CD14-positive monocyte (primary cell): ENCODE measurements at regions not wholly inside any gene's neighbourhood (a gene's known extent, or its start where the extent isn't known, plus 50 kb on each side); places are given as distances from the start of the nearest gene placed in this dataset.

Experiments used
- DNase-seq, 3 donors: peaks; one replicate each; pipeline ENCODE4 v3.0.0-alpha.2; 2011 to 2022
- H2AFZ ChIP-seq: 2 replicates; pipeline ENCODE4 v1.6.0; 2012; ENCODE audit warnings: mild to moderate bottlenecking, low read depth, low read length, inconsistent platforms; ENCODE audit not compliant: insufficient read depth, poor library complexity, severe bottlenecking
- H3K27ac ChIP-seq, 2 donors: 1 replicate in 1 of 2; 2 replicates in 1 of 2; pipeline ENCODE4 v1.5.1; 2012 to 2013; ENCODE audit warnings: low read length in 2 of 2, control low read depth in 1 of 2, inconsistent platforms in 1 of 2, low read depth in 1 of 2, mild to moderate bottlenecking in 1 of 2
- H3K27me3 ChIP-seq, 2 donors: one replicate each; pipeline versions ENCODE4 v1.6.0 to v1.6.1; 2011 to 2013; ENCODE audit warnings: low read length in 2 of 2; ENCODE audit not compliant: control insufficient read depth in 2 of 2, insufficient read depth in 2 of 2
- H3K36me3 ChIP-seq, 2 donors: replicated peaks in 1 of 2; 1 replicate in 1 of 2; 2 replicates in 1 of 2; pipeline versions ENCODE4 v1.5.1 to v1.6.1; 2012 to 2013; ENCODE audit warnings: low read length in 2 of 2, control low read depth in 1 of 2, inconsistent platforms in 1 of 2, mild to moderate bottlenecking in 1 of 2; ENCODE audit not compliant: insufficient read depth in 2 of 2, control insufficient read depth in 1 of 2
- H3K4me1 ChIP-seq, 2 donors: 1 replicate in 1 of 2; 2 replicates in 1 of 2; pipeline versions ENCODE4 v1.5.1 to v1.6.1; 2012 to 2013; ENCODE audit warnings: low read length in 2 of 2, control low read depth in 1 of 2, inconsistent platforms in 1 of 2, mild to moderate bottlenecking in 1 of 2, moderate library complexity in 1 of 2; ENCODE audit not compliant: insufficient read depth in 2 of 2, control insufficient read depth in 1 of 2
- H3K4me2 ChIP-seq: replicated peaks from 2 replicates; pipeline ENCODE3; 2012; ENCODE audit warnings: low read length, moderate library complexity, mild to moderate bottlenecking; ENCODE audit not compliant: poor library complexity, severe bottlenecking; ENCODE audit errors: extremely low read depth
- H3K4me3 ChIP-seq, 3 experiments: fragments of 200-600 bp in 1 of 3; sonication (generic) in 1 of 3; replicated peaks in 1 of 3; 1 replicate in 2 of 3; 2 replicates in 1 of 3; pipeline ENCODE4 v1.5.1; 2011 to 2013; ENCODE audit warnings: low read length in 3 of 3, mild to moderate bottlenecking in 3 of 3, control low read depth in 2 of 3, low read depth in 2 of 3, inconsistent platforms in 1 of 3, moderate library complexity in 1 of 3
- H3K79me2 ChIP-seq: 2 replicates; pipeline ENCODE4 v1.6.0; 2012; ENCODE audit warnings: mild to moderate bottlenecking, control low read depth, inconsistent platforms, low read length, moderate library complexity; ENCODE audit not compliant: insufficient read depth
- H3K9ac ChIP-seq: 2 replicates; pipeline ENCODE4 v1.6.0; 2017; ENCODE audit warnings: low read length, mild to moderate bottlenecking; ENCODE audit not compliant: insufficient read depth, poor library complexity, severe bottlenecking
- H3K9me3 ChIP-seq, 2 donors: replicated peaks in 1 of 2; 1 replicate in 1 of 2; 2 replicates in 1 of 2; pipeline versions ENCODE4 v1.5.1 to v1.6.1; 2012 to 2013; ENCODE audit warnings: low read length in 2 of 2, control low read depth in 1 of 2; ENCODE audit not compliant: control insufficient read depth in 1 of 2, insufficient read depth in 1 of 2
- H4K20me1 ChIP-seq: 2 replicates; pipeline ENCODE4 v1.6.0; 2012; ENCODE audit warnings: mild to moderate bottlenecking, low read length, control low read depth, moderate library complexity; ENCODE audit not compliant: insufficient read depth
- H3K27ac Mint-ChIP-seq, 7 donors: one replicate each; pipeline ENCODE4 v1.8.0; 2020; ENCODE audit warnings: mild to moderate bottlenecking in 7 of 7, mixed read lengths in 7 of 7, moderate library complexity in 6 of 7, inconsistent platforms in 2 of 7
- H3K27me3 Mint-ChIP-seq, 3 donors: one replicate each; pipeline ENCODE4 v1.8.0; 2021 to 2022; ENCODE audit warnings: low read depth in 3 of 3, mild to moderate bottlenecking in 3 of 3, mixed read lengths in 3 of 3, moderate library complexity in 3 of 3, inconsistent platforms in 1 of 3
- H3K36me3 Mint-ChIP-seq, 2 donors: one replicate each; pipeline ENCODE4 v1.8.0; 2020; ENCODE audit warnings: mixed read lengths in 2 of 2, inconsistent platforms in 1 of 2, mild to moderate bottlenecking in 1 of 2
- H3K4me1 Mint-ChIP-seq: one replicate; pipeline ENCODE4 v1.8.0; 2020; ENCODE audit warnings: mild to moderate bottlenecking, mixed read lengths
- H3K4me3 Mint-ChIP-seq, 2 donors: one replicate each; pipeline ENCODE4 v1.8.0; 2020; ENCODE audit warnings: mild to moderate bottlenecking in 2 of 2, mixed read lengths in 2 of 2, moderate library complexity in 1 of 2
- H3K9me3 Mint-ChIP-seq, 7 donors: one replicate each; pipeline ENCODE4 v1.8.0; 2020 to 2022; ENCODE audit warnings: mixed read lengths in 7 of 7, mild to moderate bottlenecking in 6 of 7, moderate library complexity in 6 of 7, inconsistent platforms in 2 of 7
- CTCF ChIP-seq: fragments of 200-600 bp; IDR thresholded peaks from one replicate; pipeline ENCODE4 v1.8.0; 2022; ENCODE audit warnings: antibody characterized with exemption, mild to moderate bottlenecking
- WGBS: methylation state at CpG from one replicate; pipeline ENCODE4 v1.1.5; 2013; ENCODE audit warnings: missing lambda C conversion rate; ENCODE audit not compliant: insufficient coverage; 5-methylcytosine and 5-hydroxymethylcytosine counted together
- intact Hi-C, 2 donors: fragments of 100-400 bp; cut with micrococcal nuclease; formaldehyde crosslinking; loops; one replicate each; pipeline versions ENCODE4 v1.15.0 to v1.15.1; 2023

GRCh38 chrX:78514852-78515251 is 144.3 kb downstream of the RTL3 start:
- intact Hi-C loops: no loop called here
- Mint-ChIP-seq H3K9me3 (peaks cover 0 to 3% (median 0%) of the 10 kb centered on the region in 7 donors), H3K4me1 (no peaks in the 10 kb centered on the region), H3K36me3 (no peaks in the 10 kb centered on the region), H3K27me3 (peaks cover 0 to 4% (median 1%) of the 10 kb centered on the region in 3 donors), H3K4me3 (no peak overlapping the region), H3K27ac (no peak overlapping the region)
- no peak overlapping the region for H3K4me2 ChIP-seq
- no peak overlapping the region for H2AFZ ChIP-seq
- H3K27me3 ChIP-seq: no peaks in the 10 kb centered on the region
- no peaks in the 10 kb centered on the region for H3K9me3 ChIP-seq
- H3K4me3 ChIP-seq: no peak overlapping the region
- TF ChIP-seq CTCF: no peak
- no peak overlapping the region for H3K27ac ChIP-seq
- H4K20me1 ChIP-seq: no peaks in the 10 kb centered on the region
- H3K79me2 ChIP-seq: no peaks in the 10 kb centered on the region
- no peak for DNase-seq
- no peak overlapping the region for H3K9ac ChIP-seq
- H3K36me3 ChIP-seq: no peaks in the 10 kb centered on the region
- H3K4me1 ChIP-seq: no peaks in the 10 kb centered on the region

- Histone ChIP-seq H3K4me1 (no peaks in the 10 kb centered on the region), H3K27ac (no peak overlapping the region), H3K4me3 (no peak overlapping the region), H3K9me3 (no peaks in the 10 kb centered on the region), H3K9ac (no peak overlapping the region), H2AFZ (no peak overlapping the region), H3K79me2 (no peaks in the 10 kb centered on the region), H4K20me1 (no peaks in the 10 kb centered on the region), H3K36me3 (no peaks in the 10 kb centered on the region), H3K27me3 (no peaks in the 10 kb centered on the region), H3K4me2 (no peak overlapping the region)
- Mint-ChIP-seq H3K4me3 (no peak overlapping the region), H3K9me3 (peaks cover 0 to 2% (median 0%) of the 10 kb centered on the region in 7 donors), H3K27ac (no peak overlapping the region), H3K36me3 (no peaks in the 10 kb centered on the region), H3K27me3 (peaks cover 0 to 2% (median 0%) of the 10 kb centered on the region in 3 donors), H3K4me1 (no peaks in the 10 kb centered on the region)
- intact Hi-C loops: no loop called here
- WGBS: 100% methylated on average over 1 of the region's 5 CpGs
- TF ChIP-seq CTCF: no peak
- no peak for DNase-seq
Measured at GRCh38 chrX:78513971-78514738, 145.0 kb downstream of the RTL3 start.
